Thoracic aorta (tissue), 2 donors: ENCODE measurements at regions not wholly inside any gene's neighbourhood (a gene's known extent, or its start where the extent isn't known, plus 50 kb on each side); places are given as distances from the start of the nearest gene placed in this dataset.

ENCODE experiments used
- ATAC-seq: fragments of 150-250 bp; one replicate; pipeline ENCODE4 v1.8.0; 2017; ENCODE audit warnings: low read depth; ENCODE audit not compliant: insufficient number of reproducible peaks, low FRiP score
- DNase-seq: peaks from one replicate; pipeline ENCODE4 v3.0.0-alpha.2; 2020; ENCODE audit warnings: low spot score
- H3K27ac ChIP-seq, 2 donors: fragments of 200-600 bp; sonication (generic); 1 replicate in 1 of 2; 2 replicates in 1 of 2; pipeline ENCODE4 v1.5.1; 2016; ENCODE audit warnings: mild to moderate bottlenecking in 2 of 2, moderate library complexity in 2 of 2
- H3K27me3 ChIP-seq: fragments of 200-600 bp; sonication (generic); replicated peaks from 2 replicates; pipeline ENCODE4 v1.6.0; 2016; ENCODE audit warnings: mild to moderate bottlenecking; ENCODE audit not compliant: insufficient read depth
- H3K36me3 ChIP-seq: fragments of 200-600 bp; sonication (generic); one replicate; pipeline ENCODE4 v1.5.1; 2016
- H3K4me1 ChIP-seq, 2 donors: fragments of 200-600 bp; sonication (generic); 1 replicate in 1 of 2; 2 replicates in 1 of 2; pipeline versions ENCODE4 v1.5.1 to v1.6.0; 2016; ENCODE audit warnings: low read depth in 2 of 2, mild to moderate bottlenecking in 1 of 2; ENCODE audit not compliant: control insufficient read depth in 1 of 2
- H3K4me3 ChIP-seq: fragments of 200-600 bp; sonication (generic); 2 replicates; pipeline ENCODE4 v1.5.1; 2016; ENCODE audit warnings: mild to moderate bottlenecking
- H3K9me3 ChIP-seq: fragments of 200-600 bp; sonication (generic); 2 replicates; pipeline ENCODE4 v1.5.1; 2016
- CTCF ChIP-seq: fragments of 200-600 bp; sonication (generic); IDR thresholded peaks from one replicate; pipeline ENCODE4 v1.5.1; 2019; ENCODE audit warnings: antibody characterized with exemption

GRCh38 chr2:120833127-120833675 is 97.5 kb downstream of the GLI2 start:
- peaks cover 0 to 8% of the 10 kb centered on the region in 2 donors for H3K4me1 ChIP-seq
- no peaks in the 10 kb centered on the region for H3K9me3 ChIP-seq
- no peaks in the 10 kb centered on the region for H3K27me3 ChIP-seq
- ATAC-seq (no peak), DNase-seq (no peak)
- H3K36me3 ChIP-seq, result no peaks in the 10 kb centered on the region
- no peak for TF ChIP-seq CTCF
- H3K4me3 ChIP-seq, result no peak overlapping the region
- H3K27ac ChIP-seq, result no peak overlapping the region

GRCh38 chr2:120834206-120834605 is 98.5 kb downstream of the GLI2 start:
- Histone ChIP-seq H3K27me3 (no peaks in the 10 kb centered on the region), H3K4me3 (no peak overlapping the region), H3K27ac (no peak overlapping the region), H3K4me1 (peaks cover 0 to 8% of the 10 kb centered on the region in 2 donors), H3K9me3 (no peaks in the 10 kb centered on the region), H3K36me3 (no peaks in the 10 kb centered on the region)
- DNase-seq (no peak), ATAC-seq (no peak)
- no peak for TF ChIP-seq CTCF

GRCh38 chr2:120836281-120836680 is 100.6 kb downstream of the GLI2 start:
- ATAC-seq (no peak), DNase-seq (no peak)
- Histone ChIP-seq H3K27ac (no peak overlapping the region), H3K4me1 (peaks cover 0 to 2% of the 10 kb centered on the region in 2 donors), H3K27me3 (no peaks in the 10 kb centered on the region), H3K9me3 (no peaks in the 10 kb centered on the region), H3K36me3 (no peaks in the 10 kb centered on the region), H3K4me3 (no peak overlapping the region)
- TF ChIP-seq CTCF, result no peak

- no peak overlapping the region for H3K4me3 ChIP-seq
- H3K27ac ChIP-seq, result no peak overlapping the region
- no peaks in the 10 kb centered on the region for H3K4me1 ChIP-seq
- no peaks in the 10 kb centered on the region for H3K27me3 ChIP-seq
- ATAC-seq (no peak), DNase-seq (no peak)
- H3K9me3 ChIP-seq, result no peaks in the 10 kb centered on the region
- TF ChIP-seq CTCF, result no peak
- H3K36me3 ChIP-seq, result no peaks in the 10 kb centered on the region
These were observed 105.3 kb downstream of the GLI2 start for GRCh38 chr2:120840795-120841487.

- Histone ChIP-seq H3K9me3 (no peaks in the 10 kb centered on the region), H3K4me3 (no peak overlapping the region), H3K27me3 (no peaks in the 10 kb centered on the region), H3K27ac (no peak overlapping the region), H3K36me3 (no peaks in the 10 kb centered on the region), H3K4me1 (peaks cover 0 to 1% of the 10 kb centered on the region in 2 donors)
- no peak for DNase-seq
- ATAC-seq, result no peak
- TF ChIP-seq CTCF, result no peak
These were observed 107.1 kb downstream of the GLI2 start for GRCh38 chr2:120842456-120843439.
